ENCODE measurements at regions not wholly inside any gene's neighbourhood (a gene's known extent, or its start where the extent isn't known, plus 50 kb on each side); places are given as distances from the start of the nearest gene placed in this dataset.

GRCh38 chr9:23438299-23438907 lies 387.6 kb downstream of the ELAVL2 start:
- DNase-seq (ENCODE audit: low read depth) = no peak
- no peak overlapping the region for H3K4me3 ChIP-seq (ENCODE audit: low read length)
- TF ChIP-seq CTCF (conservative IDR thresholded peaks at IDR 0.05; ENCODE audit: low read depth, low read length) = no peak

- no peak for DNase-seq (ENCODE audit: low read depth)
- H3K4me3 ChIP-seq (ENCODE audit: low read length) = no peak overlapping the region
- TF ChIP-seq CTCF (conservative IDR thresholded peaks at IDR 0.05; ENCODE audit: low read depth, low read length) = no peak
Observed at GRCh38 chr9:23441275-23441674, 384.8 kb downstream of the ELAVL2 start.

GRCh38 chr9:23444658-23445057 lies 381.4 kb downstream of the ELAVL2 start:
- no peak for DNase-seq (ENCODE audit: low read depth)
- no peak for TF ChIP-seq CTCF (conservative IDR thresholded peaks at IDR 0.05; ENCODE audit: low read depth, low read length)
- H3K4me3 ChIP-seq (ENCODE audit: low read length) = no peak overlapping the region

GRCh38 chr9:23447166-23447565 lies 378.9 kb downstream of the ELAVL2 start:
- no peak overlapping the region for H3K4me3 ChIP-seq (ENCODE audit: low read length)
- DNase-seq (ENCODE audit: low read depth) = no peak
- no peak for TF ChIP-seq CTCF (conservative IDR thresholded peaks at IDR 0.05; ENCODE audit: low read depth, low read length)

DNA sequence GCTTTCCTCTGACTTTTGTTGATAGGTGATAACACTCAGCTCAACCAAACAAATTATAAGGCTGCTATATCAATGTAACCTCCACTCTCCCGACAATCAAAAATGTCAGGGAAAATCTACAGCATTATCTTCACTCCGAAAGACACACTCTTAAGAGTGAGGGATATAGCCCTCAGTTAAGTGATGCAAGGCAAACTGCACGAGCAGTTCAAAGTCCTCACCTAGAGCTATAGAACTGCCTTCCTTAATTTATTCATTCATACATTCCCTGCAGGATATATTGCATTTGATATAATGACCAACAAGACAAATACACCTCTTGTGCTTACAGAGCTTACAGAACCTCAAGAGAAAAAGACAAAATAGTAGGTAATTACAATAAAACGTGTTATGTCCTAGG lies 378.1 kb downstream of the ELAVL2 start:
- DNase-seq (ENCODE audit: low read depth) = no peak
- no peak for TF ChIP-seq CTCF (conservative IDR thresholded peaks at IDR 0.05; ENCODE audit: low read depth, low read length)

GRCh38 chr9:23451802-23452418 lies 374.1 kb downstream of the ELAVL2 start:
- no peak for DNase-seq (ENCODE audit: low read depth)
- no peak for TF ChIP-seq CTCF (conservative IDR thresholded peaks at IDR 0.05; ENCODE audit: low read depth, low read length)
- H3K4me3 ChIP-seq (ENCODE audit: low read length) = no peak overlapping the region

More for the DNA sequence above, 378.1 kb downstream of the ELAVL2 start:
- H3K4me3 ChIP-seq (ENCODE audit: low read length) = no peak overlapping the region

DNA sequence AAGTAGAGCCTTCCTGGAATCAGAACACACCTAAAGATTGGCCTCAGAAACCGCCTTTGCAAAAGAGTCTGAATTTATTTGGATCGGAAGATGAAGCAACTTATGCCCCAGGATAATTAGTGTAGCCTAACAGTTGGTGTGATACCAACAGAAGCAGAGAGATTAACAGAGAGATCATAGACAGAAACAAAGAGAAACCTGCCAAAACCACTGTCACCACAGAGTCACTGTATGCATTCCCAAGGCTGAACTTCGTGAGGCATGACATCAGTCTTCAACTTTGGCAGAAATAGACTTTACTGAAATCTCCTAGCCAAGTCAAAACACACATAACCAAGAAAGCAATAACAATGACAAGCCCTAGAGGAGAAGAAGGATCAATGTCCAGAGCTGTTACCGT lies 361.8 kb downstream of the ELAVL2 start:
- DNase-seq (ENCODE audit: low read depth) = no peak
- H3K4me3 ChIP-seq (ENCODE audit: low read length) = no peak overlapping the region
- no peak for TF ChIP-seq CTCF (conservative IDR thresholded peaks at IDR 0.05; ENCODE audit: low read depth, low read length)

Data from retinal pigment epithelial cell (primary cell).